K562 (cell line): ENCODE measurements at regions not wholly inside any gene's neighbourhood (a gene's known extent, or its start where the extent isn't known, plus 50 kb on each side); places are given as distances from the start of the nearest gene placed in this dataset.

Experiments used
- ATF1 ChIP-seq, 2 experiments: fragments of 450-650 bp in 1 of 2; IDR thresholded peaks; 2 replicates each; pipeline ENCODE4 v1.6.1; 2016; ENCODE audit warnings: missing compliant biosample characterization in 1 of 2, missing genetic modification characterization in 1 of 2
- COPS2 ChIP-seq: fragments of 450-650 bp; conservative IDR thresholded peaks from 2 replicates; pipeline ENCODE4 v1.6.1; 2016; ENCODE audit warnings: mild to moderate bottlenecking, moderate library complexity
- CREM ChIP-seq: IDR thresholded peaks from 2 replicates; pipeline ENCODE4 v1.6.1; 2014; ENCODE audit warnings: antibody characterized with exemption, low read depth
- ELF1 ChIP-seq: fragments of 200-800 bp; sonication (Bioruptor generic); IDR thresholded peaks from 2 replicates; pipeline ENCODE4 v1.6.1; 2016; ENCODE audit warnings: missing genetic modification characterization, missing compliant biosample characterization
- EP300 ChIP-seq: IDR thresholded peaks from 2 replicates; pipeline ENCODE4 v1.6.1; 2012; ENCODE audit warnings: low read length, improper control_type of control experiment
- HNRNPK ChIP-seq: fragments of 200-400 bp; formaldehyde crosslinking; IDR thresholded peaks from one replicate; pipeline ENCODE4 v1.6.1; 2018; ENCODE audit warnings: mild to moderate bottlenecking, low read depth, low read length; ENCODE audit not compliant: poor library complexity, severe bottlenecking
- KLF1 ChIP-seq: fragments of 450-650 bp; IDR thresholded peaks from 2 replicates; pipeline ENCODE4 v1.6.1; 2016; ENCODE audit warnings: missing genetic modification characterization, missing compliant biosample characterization
- OTX1 ChIP-seq: fragments of 450-650 bp; formaldehyde crosslinking; IDR thresholded peaks from 2 replicates; pipeline ENCODE4 v1.4.0; 2022; ENCODE audit warnings: mild to moderate bottlenecking
- PKNOX1 ChIP-seq: fragments of 450-650 bp; IDR thresholded peaks from 2 replicates; pipeline ENCODE4 v1.6.1; 2016
- POLR3A ChIP-seq: IDR thresholded peaks from 2 replicates; pipeline ENCODE4 v1.6.1; 2011; ENCODE audit warnings: borderline replicate concordance, mild to moderate bottlenecking, moderate library complexity; ENCODE audit not compliant: insufficient read length, insufficient read depth; ENCODE audit errors: extremely low read depth
- SAP30 ChIP-seq: fragments of 200-600 bp; sonication (generic); IDR thresholded peaks from 2 replicates; pipeline ENCODE4 v1.6.1; 2012; ENCODE audit warnings: borderline replicate concordance, low read depth, mild to moderate bottlenecking, moderate library complexity, low read length, control low read depth, inconsistent platforms; ENCODE audit not compliant: insufficient read depth, poor library complexity, severe bottlenecking
- SPI1 ChIP-seq: IDR thresholded peaks from 2 replicates; pipeline ENCODE4 v1.6.1; 2011; ENCODE audit warnings: low read depth, low read length, control low read depth, borderline replicate concordance
- YY1 ChIP-seq, 3 experiments: IDR thresholded peaks; 2 replicates each; pipeline ENCODE4 v1.6.1; 2011; ENCODE audit warnings: low read length in 2 of 3, mild to moderate bottlenecking in 2 of 3, moderate library complexity in 2 of 3, borderline replicate concordance in 1 of 3, control low read depth in 1 of 3, low read depth in 1 of 3; ENCODE audit not compliant: insufficient read depth in 3 of 3, insufficient replicate concordance in 2 of 3, control insufficient read depth in 1 of 3, insufficient read length in 1 of 3; ENCODE audit errors: extremely low read depth in 1 of 3
- ZFP36 ChIP-seq: fragments of 150-350 bp; IDR thresholded peaks from 2 replicates; pipeline ENCODE4 v1.6.1; 2018; ENCODE audit warnings: low read length, low read depth; ENCODE audit not compliant: partially characterized antibody
- TF ChIP-seq, protein P1 (sequence below): fragments of 450-650 bp; IDR thresholded peaks from 2 replicates; pipeline ENCODE4 v1.6.1; 2016; ENCODE audit warnings: low read depth, mild to moderate bottlenecking, moderate library complexity
- TF ChIP-seq, protein P2 (sequence below), 2 experiments: fragments of 450-650 bp in 1 of 2; sonication (generic) in 1 of 2; formaldehyde crosslinking; conservative IDR thresholded peaks; 2 replicates each; pipeline versions ENCODE4 v1.4.0 to v1.8.1; 2020 to 2022; ENCODE audit warnings: mild to moderate bottlenecking in 1 of 2, missing genetic modification reagents in 1 of 2
- TF ChIP-seq, protein P3 (sequence below): fragments of 250-450 bp; sonication (Bioruptor Pico); IDR thresholded peaks from 2 replicates; pipeline ENCODE4 v1.5.0; 2021; ENCODE audit warnings: mild to moderate bottlenecking, borderline replicate concordance

DNA sequence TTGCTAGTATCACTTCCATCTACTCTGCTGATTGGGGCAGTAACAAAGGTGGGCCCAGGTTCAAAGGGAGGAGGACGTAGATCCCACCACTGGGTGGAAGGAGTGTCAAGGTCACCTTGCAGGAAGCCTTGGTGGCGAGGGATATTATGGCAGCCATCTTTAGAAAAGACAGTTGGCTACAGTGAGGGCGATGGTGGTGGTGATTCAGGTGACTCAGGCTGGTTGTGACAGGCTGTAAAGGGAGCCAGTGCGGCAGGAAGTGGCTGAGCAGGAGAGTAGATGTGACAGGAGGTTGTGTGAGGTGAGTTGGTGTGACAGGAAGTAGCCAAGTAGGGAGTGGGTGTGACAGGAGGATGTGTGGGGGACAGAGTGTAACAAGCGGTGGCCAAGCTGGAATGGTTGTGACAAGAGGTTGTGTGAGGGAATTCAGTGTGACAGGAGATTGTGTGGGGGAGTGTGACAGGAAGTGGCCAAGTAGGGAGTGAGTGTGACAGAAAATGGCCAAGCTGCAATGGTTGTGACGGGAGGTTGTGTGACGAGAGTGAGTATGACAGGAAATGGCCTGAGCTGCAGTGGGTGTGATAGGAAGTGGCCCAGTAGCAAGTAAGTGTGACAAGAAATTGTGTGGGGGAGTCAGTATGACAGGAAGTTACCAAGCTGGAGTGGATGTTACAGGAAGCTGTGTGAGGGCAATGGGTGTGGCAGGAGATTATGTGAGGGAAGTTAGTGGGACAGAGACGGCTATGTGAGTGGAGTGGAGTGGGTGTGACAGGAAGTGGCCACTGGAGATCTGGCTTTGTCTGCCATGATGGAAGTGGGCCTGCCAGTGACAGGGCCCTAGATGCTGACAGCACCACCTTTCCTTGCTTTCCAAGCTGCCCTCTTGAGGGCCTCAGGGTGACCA lies 136.5 kb upstream of the MYL2 start (continued):
- peak in 1 of 3 experiments; percentile 64 for TF ChIP-seq YY1 (IDR thresholded peaks at IDR 0.05; ENCODE audit: borderline replicate concordance in 1 of 3, control insufficient read depth in 1 of 3, extremely low read depth in 1 of 3, insufficient read depth in 3 of 3, insufficient read length in 1 of 3, insufficient replicate concordance in 2 of 3, low read depth in 1 of 3, low read length in 2 of 3)
- TF ChIP-seq COPS2 = no peak
- TF ChIP-seq CREM = peak; percentile 39
- no peak for TF ChIP-seq SPI1
- TF ChIP-seq, protein P1, sequence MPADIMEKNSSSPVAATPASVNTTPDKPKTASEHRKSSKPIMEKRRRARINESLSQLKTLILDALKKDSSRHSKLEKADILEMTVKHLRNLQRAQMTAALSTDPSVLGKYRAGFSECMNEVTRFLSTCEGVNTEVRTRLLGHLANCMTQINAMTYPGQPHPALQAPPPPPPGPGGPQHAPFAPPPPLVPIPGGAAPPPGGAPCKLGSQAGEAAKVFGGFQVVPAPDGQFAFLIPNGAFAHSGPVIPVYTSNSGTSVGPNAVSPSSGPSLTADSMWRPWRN = no peak
- TF ChIP-seq PKNOX1 = peak; percentile 35
- TF ChIP-seq SAP30 = no peak
- TF ChIP-seq KLF1 (tag) = 0 out of 2 replicates have a peak, but pooled peaks have one; percentile 42
- TF ChIP-seq POLR3A = no peak
- 0 out of 2 replicates have a peak, but pooled peaks have one; percentile 13 for TF ChIP-seq EP300
- TF ChIP-seq HNRNPK = no peak
- TF ChIP-seq, protein P2, sequence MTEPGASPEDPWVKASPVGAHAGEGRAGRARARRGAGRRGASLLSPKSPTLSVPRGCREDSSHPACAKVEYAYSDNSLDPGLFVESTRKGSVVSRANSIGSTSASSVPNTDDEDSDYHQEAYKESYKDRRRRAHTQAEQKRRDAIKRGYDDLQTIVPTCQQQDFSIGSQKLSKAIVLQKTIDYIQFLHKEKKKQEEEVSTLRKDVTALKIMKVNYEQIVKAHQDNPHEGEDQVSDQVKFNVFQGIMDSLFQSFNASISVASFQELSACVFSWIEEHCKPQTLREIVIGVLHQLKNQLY (CRISPR knock-in tag; conservative IDR thresholded peaks at IDR 0.05) = no peak
- TF ChIP-seq OTX1 (CRISPR knock-in tag) = peak; percentile 51; the same call in 1 of the 2 replicates
- TF ChIP-seq, protein P3, sequence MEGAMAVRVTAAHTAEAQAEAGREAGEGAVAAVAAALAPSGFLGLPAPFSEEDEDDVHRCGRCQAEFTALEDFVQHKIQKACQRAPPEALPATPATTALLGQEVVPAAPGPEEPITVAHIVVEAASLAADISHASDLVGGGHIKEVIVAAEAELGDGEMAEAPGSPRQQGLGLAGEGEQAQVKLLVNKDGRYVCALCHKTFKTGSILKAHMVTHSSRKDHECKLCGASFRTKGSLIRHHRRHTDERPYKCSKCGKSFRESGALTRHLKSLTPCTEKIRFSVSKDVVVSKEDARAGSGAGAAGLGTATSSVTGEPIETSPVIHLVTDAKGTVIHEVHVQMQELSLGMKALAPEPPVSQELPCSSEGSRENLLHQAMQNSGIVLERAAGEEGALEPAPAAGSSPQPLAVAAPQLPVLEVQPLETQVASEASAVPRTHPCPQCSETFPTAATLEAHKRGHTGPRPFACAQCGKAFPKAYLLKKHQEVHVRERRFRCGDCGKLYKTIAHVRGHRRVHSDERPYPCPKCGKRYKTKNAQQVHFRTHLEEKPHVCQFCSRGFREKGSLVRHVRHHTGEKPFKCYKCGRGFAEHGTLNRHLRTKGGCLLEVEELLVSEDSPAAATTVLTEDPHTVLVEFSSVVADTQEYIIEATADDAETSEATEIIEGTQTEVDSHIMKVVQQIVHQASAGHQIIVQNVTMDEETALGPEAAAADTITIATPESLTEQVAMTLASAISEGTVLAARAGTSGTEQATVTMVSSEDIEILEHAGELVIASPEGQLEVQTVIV (CRISPR knock-in tag) = no peak
- TF ChIP-seq ELF1 (tag) = peak; percentile 42; the same call in 1 of the 2 replicates
- no peak for TF ChIP-seq ATF1 (CRISPR knock-in tag; IDR thresholded peaks at IDR 0.05)
- TF ChIP-seq ATF1 (tag; IDR thresholded peaks at IDR 0.05) = 0 out of 2 replicates have a peak, but pooled peaks have one; percentile 51
- TF ChIP-seq ZFP36 = no peak
